Occipital lobe (tissue), 1 donor: ENCODE measurements at regions not wholly inside any gene's neighbourhood (a gene's known extent, or its start where the extent isn't known, plus 50 kb on each side); places are given as distances from the start of the nearest gene placed in this dataset.
"Not testable (repeated sequence)": the region's sequence is repeated elsewhere in the genome, so short reads cannot be mapped to it uniquely, and the experiment has no call there.

Source experiments
- DNase-seq: peaks from one replicate; lab custom pipeline; 2025; lab: John Stamatoyannopoulos, UW

DNA sequence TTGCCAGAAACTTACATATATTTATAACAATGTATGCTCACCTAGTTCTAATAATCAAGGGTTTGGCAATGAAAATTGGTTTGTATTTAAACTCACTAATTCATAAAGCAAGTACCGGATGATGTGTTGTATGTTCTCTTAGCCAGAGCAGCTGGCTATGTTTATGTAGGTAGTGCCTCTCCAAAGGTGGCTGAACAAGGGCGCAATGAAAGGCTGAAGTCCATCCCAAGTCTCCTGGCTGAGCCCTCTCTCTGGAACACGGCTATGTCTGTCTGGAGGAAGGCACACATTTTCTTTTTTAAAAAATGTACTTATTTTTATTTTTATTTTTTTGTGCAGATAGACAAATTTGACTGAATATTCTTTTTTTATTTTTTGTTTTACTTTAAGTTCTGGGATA lies 141.2 kb upstream of the DAB2 start:
- DNase-seq: no peak

DNA sequence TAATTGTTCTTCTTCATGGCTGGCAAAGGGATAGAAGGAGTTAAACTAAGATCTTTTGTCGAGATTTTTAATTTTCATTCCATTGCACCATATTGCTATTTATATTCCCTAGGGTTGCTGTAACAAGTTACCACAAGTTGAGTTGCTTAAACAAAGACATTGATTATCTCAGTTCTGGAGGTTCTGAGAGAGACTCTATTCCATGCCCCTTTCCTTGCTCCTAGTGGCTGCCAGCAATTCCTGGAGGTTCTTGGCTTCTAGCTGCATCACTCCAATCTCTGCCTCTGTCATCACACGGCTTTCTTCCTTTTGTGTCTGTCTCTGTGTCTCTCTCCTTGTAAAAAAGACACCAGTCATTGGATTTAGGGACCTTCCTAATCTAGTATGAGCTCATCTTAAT lies 136.6 kb upstream of the DAB2 start:
- no peak for DNase-seq

DNA sequence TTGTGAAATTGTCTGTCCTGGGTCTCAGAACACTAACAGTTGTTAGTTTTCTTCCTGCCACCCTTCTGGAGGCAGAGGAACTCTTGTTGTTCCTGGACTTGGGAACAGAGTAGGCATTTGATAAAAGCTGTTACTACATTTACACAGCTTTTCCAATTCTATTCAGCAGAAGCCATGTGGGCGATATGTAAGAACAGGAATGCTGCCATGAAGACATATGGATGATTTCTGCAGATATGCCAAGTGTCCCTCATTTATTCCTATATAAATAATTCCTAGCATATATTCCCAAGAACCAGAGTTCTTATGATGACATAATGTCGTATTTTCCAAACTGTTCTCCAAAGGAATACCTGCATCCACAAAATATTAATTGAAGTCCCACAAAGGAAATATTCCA lies 135.9 kb upstream of the DAB2 start:
- DNase-seq: no peak

DNA sequence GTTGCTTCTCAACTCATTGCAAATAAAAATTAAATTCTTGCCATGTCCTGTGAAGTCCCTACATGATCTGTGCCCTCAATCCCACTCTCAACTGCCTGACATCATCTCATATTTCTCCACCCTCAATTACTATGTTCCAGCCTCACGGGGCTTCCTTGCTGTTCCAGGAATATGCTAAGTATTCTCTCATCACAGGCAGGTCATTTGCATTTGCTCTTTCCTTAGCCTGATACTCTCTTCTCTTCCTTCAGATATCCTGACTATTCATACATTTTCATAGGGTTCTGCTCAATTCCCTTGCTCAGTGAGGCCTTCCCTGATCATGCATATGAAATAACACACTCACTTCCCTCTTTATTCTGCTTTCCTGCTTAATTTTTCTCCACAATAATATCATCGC lies 135.1 kb upstream of the DAB2 start:
- no peak for DNase-seq

DNA sequence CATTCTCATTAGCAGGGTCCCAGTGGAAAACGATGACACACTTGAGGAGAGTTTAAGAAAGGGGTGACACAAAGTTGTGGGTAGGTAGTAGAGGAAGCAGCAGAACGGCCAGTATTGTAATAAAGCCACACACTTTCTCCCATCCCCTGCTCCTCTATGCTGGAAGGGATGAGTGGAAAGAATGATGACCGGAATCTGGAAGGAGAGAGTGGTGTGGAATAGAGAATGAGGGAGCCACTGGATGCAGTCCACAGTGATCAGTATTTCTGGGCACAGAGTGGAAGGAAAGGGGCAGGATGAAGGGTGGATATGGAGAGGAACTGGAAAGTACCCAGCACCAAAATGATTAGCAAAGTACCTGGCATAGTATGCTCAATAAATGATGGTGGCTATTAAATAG lies 133.8 kb upstream of the DAB2 start:
- DNase-seq: no peak

DNA sequence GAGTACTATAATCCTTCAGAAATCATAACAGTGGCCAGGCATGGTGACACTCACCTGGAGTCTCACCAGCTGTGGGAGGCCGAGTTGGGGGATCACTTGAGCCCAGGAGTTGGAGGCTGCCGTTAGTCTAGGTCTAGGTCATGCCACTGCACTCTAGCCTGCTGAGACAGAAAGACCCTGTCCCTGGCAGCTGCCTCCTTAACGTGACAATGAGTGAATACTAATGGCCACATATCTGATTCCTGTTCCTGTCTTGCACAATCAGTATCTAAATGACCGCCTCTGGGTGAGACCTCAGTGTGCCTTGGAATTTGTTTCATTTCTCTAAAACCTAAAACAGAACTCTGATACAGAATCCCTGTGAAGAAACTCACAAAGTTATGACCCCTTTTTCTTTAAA lies 131.0 kb upstream of the DAB2 start:
- no peak for DNase-seq

DNA sequence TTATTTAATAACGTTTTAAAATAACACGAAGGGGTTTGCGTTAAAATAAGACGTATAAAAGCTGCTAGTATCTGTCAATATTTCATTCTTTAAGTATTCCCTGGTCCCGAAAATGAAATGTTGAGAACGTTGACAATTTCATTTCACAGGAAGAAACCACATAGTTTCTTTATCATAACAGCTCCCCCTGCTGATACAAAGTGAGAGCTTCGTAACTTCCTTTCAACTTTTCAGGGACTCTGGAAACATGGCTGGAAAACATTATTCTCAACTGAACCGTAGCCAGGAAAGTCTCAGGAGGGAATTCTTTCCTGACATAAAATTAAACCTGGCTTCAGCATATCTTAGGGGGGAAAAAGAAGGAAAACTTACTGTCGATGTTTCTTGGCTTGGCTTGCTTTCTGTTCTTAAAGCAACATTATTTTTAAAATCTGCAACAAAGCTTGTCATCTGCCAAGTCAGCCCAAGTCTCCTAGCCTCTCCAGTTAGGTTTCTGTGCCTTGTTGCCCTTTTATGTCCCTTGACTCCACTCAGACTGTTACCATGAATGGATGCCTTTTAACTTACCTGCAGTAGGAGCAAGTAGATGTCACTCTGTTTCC lies 122.9 kb upstream of the DAB2 start:
- DNase-seq: no peak

DNA sequence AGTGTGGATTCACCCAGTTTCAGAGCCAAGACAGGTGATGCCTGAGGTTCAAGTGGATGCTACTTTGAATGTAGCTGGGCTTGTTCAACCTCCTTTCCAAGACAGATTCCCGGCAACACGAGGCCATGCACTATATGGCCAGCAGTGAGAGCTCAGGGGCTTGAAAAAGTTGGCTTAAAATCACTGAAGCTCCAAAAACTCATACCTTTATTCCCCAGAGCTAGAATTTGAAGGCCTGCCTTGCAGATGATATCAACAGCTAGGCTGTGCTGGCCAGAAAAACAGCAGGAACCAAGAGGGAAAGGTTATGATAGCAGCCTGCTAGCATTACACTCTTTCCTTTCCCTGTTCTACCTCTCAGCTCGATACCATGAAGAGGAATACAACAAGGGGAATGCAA lies 120.2 kb upstream of the DAB2 start:
- DNase-seq: no peak

DNA sequence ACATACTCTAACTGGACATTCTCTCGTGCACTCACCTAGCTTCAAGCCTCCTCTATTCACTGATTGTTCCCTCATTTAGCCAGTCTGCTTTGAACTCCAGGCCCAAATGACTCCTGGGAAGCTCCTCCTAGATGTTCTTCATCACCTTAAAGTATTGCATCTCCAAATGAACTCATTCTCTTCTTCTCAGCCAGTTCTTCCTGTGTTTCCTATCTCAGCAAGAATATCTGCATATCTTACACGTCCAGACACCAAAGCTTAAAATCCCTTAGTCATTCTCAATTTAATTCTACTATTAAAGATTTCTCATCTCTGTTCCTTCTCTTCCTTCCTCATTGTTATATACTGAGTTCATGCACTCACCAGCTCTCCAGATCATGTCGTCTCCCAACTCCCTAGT lies 118.6 kb upstream of the DAB2 start:
- DNase-seq: no peak

DNA sequence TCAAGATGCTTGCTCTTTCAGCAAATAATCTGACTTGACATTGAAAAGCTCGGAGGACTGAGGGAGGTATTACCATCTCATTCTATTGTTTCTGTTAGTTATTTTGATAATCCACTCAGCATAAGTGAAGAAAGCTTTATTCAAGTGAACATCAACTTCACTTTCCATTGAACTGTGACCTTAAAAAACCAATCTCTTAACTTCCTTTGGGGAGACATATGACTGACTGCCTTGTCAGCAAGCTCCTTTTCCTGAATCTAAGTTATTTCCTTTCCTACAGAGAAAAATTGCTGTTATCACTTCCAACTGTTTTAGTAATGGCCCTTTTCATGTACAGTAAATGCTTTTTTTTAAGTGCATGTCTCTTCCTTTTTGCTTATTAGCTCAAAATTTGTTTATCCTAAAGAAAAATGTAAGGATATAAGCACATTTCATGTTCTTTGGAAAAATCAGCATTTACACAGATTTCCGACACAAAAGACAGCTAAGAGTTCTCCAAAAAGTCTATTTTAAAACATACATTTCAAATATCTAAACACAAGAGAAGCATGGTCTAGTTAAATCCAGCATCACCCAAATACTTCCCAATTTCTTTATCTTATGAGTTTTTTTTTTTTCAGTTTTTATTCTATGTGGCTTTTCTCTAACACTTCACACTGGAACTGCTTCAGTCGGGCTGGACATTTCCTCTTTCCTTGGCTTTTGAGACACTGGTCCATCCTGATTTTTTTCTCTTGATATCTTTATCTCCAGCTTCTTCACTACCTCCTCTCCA lies 117.9 kb upstream of the DAB2 start:
- DNase-seq: no peak

DNA sequence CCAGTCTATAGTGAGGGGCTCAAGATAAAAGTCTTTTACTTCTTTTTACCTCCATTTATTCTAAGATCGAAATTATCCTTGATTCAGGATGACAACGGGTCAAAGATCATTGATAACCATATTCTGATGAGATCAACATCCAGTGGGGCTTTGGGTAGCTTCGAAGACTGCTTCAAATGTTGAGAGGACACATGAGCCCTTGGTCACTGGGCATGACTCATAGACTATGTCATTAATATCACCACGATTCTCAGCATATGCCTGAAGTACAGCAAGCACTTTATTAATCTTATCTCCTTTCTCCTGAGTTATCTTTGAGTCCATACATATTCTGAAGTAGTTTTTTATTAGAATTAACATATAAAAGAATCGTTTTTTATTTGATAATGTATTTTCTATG lies 117.1 kb upstream of the DAB2 start:
- DNase-seq: no peak

DNA sequence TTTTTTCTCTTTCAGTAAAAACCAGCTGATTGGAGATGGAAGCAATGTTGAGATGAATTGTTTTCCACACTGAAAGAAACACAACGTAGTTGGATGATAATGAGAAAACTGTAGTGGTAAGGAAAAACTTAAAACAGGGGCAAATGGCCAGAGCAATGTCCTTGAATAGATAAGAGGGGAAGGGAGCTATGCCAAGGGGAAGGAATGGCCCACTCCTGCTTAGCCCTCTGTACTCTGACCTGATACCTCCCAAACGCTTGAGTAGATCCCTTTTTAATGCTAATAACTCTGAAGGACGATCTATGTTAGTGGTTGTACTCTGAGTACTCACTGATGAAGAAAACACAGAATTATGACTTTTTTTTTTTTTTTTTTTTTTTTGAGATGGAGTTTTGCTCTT lies 114.7 kb upstream of the DAB2 start:
- DNase-seq: no peak

DNA sequence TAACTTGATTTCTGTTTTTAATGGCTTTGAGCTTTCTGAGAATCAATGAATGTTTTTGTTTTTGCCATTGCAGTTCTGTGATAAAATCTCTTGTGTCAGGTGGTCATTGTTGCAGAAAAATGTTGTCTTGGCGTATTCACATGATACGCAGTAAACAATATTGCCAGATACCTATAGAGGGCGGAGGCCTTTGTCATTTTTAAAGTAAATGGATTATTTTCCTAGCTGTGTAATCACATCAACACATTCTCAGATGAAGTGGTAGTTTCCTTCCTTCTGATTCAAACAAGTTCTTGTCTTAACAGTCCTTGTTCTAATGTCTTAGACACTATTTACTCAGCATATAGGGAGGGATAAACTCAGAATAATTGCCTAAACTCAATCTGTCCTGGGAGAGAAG lies 109.9 kb upstream of the DAB2 start:
- no peak for DNase-seq

DNA sequence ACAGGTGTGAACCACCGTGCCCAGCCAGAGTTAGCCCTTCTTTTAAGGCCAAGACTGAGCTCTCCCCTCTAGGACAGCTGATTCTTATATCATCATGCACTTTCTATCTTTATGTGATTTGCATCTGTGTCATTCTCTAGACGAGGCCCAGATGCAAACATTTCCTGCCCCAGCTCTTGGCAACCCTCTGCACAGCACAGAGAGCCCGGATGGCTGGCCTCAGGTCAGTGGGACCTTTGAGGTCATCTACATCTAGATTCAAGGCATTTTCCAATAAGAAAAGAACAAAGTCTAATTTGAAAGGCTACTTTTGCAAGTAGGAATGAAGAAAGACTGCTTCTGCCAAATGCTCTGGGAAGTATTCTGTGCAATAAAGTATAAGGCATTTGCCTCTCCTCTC lies 109.0 kb upstream of the DAB2 start:
- DNase-seq: no peak

DNA sequence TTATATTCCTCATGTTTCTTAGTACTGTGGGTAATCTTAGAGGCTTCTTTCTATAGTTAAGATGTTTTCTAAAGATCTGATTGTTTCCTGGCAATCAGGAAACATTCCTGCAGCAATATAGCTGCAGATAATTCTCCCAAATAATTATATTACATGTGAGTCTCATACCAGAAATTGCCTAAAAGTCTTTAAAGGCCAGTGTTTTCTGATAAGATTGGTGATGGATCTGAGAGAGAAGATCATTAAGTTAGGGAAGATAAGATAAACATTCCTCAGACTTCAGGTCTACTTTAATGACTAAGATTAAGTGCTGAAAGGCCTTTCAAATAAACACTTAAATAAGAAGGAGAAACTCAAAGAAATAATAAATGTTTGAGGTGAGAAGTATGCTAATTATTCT lies 107.7 kb upstream of the DAB2 start:
- DNase-seq: no peak

DNA sequence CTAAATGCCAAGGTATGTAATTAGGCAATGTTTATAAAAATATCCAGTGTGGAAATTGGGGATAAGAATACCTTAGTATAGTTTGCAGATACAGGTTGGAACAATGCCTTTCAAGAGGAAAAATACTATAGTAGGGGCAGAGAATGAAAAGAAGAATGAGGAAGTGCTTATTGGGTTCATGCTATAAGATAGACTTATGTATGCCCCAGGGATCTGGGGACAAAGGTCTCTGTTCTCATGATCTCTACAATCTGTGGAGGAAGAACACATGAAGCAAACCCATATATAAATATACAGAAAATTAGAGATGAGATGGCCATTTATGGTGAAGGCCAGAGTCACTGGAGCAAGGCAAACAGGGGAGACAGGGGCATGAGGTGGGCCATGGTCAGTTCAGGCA lies 106.5 kb upstream of the DAB2 start:
- no peak for DNase-seq

DNA sequence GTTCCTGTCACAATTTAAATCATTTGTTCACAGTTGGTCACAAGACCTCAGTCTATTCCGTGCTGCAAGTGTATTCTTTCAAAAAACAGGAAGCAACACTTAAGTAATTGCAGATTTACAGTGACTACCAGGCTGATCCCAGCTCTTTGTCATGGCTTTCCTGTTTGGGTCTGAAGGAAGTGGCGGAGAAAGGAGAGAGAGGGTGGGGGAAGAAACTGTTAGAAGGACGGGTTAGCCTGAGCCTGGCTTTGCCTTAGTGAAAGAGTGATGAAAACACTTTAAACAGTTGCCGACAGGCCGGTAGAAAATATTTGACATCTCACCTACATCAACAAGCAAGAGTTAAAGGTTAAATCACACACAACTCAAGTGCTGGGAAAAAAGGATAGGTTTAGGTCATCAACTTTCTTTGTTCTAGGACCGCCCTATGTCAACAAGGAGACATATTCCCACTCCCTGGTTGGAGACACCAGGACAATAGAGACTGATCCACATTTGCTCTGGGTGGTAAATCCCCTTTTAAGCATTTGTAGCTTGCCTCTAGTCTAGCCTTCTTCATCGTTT lies 102.2 kb upstream of the DAB2 start:
- DNase-seq: no peak

DNA sequence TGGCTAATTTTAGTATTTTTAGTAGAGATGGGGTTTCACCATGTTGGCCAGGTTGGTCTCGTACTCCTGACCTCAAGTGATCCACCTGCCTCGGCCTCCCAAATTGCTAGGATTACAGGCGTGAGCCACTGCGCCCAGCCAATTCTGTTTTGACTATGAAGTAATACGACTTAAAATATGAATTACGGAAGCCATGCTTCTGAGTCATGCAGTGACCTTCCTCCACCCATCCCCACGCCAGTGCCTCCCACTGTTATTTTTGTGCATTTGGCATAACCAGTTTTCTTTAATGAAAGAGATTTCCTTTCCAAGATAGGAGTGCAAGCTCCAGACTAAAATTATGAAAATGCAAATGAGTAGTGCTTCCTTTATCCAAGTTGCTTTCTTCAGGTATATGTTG lies 101.0 kb upstream of the DAB2 start:
- DNase-seq: not testable (repeated sequence)

DNA sequence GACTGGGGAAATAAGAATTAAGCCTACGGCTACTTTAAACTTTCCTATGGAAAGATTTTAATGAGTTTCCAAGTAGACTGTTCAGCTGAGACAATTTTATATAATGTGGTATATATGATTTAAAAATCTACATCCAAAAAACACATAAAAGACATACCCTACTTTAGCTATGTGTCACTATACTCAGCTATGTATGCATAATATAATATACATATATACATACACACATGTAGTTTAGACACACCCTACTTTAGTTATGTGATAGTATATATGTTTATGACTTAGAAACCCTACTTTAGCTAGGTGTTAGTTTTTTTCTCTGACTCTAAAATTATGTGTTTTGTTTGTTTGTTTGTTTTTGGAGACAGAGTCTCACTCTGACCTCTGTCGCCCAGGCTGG lies 100.5 kb upstream of the DAB2 start:
- DNase-seq: no peak

DNA sequence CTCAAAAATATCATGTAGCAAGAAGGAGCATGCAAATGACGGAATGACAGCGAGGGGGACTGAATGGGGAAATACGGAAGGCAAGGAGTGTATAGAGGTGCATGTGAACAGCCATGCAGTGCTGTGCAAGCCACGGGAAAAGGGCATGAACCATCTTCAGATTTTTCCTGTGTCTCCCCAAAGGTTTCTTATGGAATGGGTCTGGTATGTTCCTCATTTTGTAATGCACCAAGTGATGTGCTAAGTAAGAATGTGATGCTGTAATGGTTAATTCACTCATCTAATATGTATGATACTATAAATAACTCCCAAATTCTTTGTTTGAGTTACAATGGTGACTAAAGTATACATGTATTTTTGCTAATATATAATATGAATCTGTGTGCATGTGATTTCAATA lies 99.0 kb upstream of the DAB2 start:
- DNase-seq: no peak

DNA sequence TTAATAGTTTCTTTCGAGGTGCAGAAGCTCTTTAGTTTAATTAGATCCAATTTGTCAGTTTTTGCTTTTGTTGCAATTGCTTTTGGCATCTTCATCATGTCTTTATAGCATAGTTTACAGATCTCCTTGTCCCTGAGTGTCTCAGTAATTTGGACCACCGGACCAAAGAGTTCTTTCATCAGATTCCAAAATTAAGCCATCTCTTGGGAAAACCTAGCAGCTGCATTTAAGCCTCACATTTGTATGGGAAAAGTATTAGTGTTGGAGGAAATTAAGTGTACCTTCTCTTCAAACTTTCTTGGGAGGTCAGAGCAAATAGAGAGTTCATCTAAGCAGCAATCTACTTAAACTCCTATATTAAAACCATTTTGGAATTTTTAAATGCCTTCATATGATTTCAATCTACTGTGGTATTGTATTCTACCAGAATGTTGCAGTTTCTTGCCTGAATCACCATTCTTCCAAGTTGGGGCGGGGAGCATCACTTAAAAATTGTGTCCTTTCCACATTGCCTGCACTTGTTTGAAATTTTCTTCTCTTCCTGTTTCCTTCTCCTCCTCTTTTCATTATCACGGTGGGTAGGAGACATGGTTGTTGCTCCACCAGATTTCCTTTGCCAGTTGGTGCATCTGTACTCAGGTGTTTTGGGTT lies 97.3 kb upstream of the DAB2 start:
- DNase-seq: no peak

DNA sequence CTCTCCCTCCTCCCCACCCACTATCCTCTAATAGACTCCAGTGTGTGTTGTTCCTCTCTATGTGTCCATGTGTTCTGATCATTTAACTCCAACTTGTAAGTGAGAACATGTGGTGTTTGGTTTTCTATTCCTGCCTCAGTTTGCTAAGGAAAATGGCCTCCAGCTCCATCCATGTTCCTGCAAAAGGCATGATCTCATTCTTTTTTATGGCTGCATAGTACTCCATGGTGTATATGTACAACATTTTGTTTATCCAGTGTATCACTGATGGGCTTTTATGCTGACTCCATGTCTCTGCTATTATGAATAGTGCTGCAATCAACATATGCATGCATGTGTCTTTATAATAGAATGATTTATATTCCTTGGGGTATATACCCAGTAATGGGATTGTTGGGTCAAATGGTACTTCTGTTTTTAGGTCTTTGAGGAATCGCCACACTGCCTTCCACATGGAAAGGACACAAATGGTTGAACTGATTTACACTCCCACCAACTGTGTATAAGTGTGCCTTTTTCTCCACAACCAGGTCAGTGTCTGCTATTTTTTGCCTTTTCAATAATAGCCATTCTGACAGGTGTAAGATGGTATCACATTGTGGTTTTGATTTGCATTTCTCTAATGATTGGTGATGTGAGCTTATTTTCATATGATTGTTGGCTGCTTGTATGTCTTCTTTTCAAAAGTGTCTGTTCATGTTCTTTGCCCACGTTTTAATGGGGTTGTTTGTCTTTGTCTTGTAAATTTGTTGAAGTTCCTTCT lies 96.5 kb upstream of the DAB2 start:
- no peak for DNase-seq
